PC-9 (cell line): ENCODE measurements at regions not wholly inside any gene's neighbourhood (a gene's known extent, or its start where the extent isn't known, plus 50 kb on each side); places are given as distances from the start of the nearest gene placed in this dataset.

Experiments used
- CTCF ChIP-seq: fragments of 200-600 bp; sonication (generic); conservative IDR thresholded peaks from 2 replicates; pipeline ENCODE4 v1.6.1; 2017; ENCODE audit warnings: mixed run types, antibody characterized with exemption, mild to moderate bottlenecking, moderate library complexity
- EZH2 ChIP-seq: fragments of 200-600 bp; sonication (generic); IDR thresholded peaks from 2 replicates; pipeline ENCODE4 v1.8.0; 2017; ENCODE audit warnings: antibody characterized with exemption, low read depth

DNA sequence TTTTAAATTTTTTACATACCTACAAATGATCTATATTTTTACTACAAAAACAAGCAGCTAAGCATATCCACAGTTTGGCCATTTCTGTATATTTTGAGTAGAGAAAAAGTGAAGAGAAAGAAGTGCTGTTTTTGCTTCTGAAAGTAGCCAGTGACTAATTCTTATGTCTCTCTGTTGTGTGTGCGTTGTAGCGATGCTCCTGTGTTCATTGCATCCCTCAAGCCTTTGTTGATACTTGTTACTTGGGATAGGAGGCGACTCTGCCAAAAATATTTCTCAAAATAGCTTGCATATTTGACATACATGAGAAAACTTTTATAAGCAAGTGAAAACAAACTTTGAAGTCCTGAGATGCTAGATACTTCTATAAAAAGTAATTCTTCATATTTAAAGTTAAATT, 714.1 kb downstream of the FSCB start:
- TF ChIP-seq CTCF (no peak), EZH2 (no peak)
